ENCODE measurements at regions not wholly inside any gene's neighbourhood (a gene's known extent, or its start where the extent isn't known, plus 50 kb on each side); places are given as distances from the start of the nearest gene placed in this dataset.

- TF ChIP-seq CTCF (IDR thresholded peaks at IDR 0.05; ENCODE audit: low read depth, low read length, missing control alignments): no peak
- DNase-seq (ENCODE audit: extremely low read depth, low read depth): no peak
- no peak overlapping the region for H3K4me3 ChIP-seq (replicated peaks; ENCODE audit: low read depth, low read length)
These were observed 82.1 kb upstream of the SSTR1 start for GRCh38 chr14:38125481-38126037.

DNA sequence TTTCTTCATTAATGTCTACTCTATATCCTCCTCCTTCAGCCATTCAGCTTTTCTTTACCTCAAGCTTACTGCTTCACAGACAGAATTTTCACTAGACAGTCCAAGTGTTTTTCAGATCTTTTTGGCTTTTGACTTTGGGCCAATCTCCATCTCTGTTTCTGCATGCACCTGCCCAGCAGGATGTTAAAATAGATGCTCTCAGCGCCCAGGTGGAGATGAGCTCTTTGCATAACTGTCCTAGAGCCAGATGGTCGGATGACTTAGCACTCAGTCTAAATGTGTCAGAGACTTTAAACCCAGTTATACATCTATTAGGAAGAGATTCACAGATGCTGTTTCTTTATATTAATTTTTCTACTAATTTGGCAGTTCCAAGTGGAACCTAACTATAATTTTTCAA lies 80.3 kb upstream of the SSTR1 start:
- no peak for TF ChIP-seq CTCF (IDR thresholded peaks at IDR 0.05; ENCODE audit: low read depth, low read length, missing control alignments)
- DNase-seq (ENCODE audit: extremely low read depth, low read depth): no peak
- H3K4me3 ChIP-seq (replicated peaks; ENCODE audit: low read depth, low read length): no peak overlapping the region

GRCh38 chr14:38127784-38128183 lies 79.9 kb upstream of the SSTR1 start:
- no peak for TF ChIP-seq CTCF (IDR thresholded peaks at IDR 0.05; ENCODE audit: low read depth, low read length, missing control alignments)
- no peak for DNase-seq (ENCODE audit: extremely low read depth, low read depth)

DNA sequence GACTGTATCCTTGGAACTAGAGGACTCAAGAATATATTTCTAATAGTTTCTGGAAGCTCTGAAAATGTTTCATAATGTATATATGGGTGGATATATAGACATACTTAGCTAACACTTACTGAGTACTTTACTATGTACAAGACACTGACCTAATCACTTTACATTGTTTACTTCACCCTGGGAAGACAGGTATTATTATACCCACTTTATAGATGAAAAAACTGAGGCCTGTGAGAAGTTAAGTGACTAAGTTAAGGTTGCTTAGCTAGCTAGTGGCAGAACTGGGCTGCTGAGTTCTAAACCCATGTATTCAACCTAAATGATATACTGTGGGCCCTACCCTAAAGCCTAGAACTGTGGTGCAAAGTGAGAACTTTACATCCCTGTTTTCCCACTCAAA lies 79.1 kb upstream of the SSTR1 start:
- DNase-seq (ENCODE audit: extremely low read depth, low read depth): no peak
- no peak overlapping the region for H3K4me3 ChIP-seq (replicated peaks; ENCODE audit: low read depth, low read length)
- TF ChIP-seq CTCF (IDR thresholded peaks at IDR 0.05; ENCODE audit: low read depth, low read length, missing control alignments): no peak

More at GRCh38 chr14:38127784-38128183, 79.9 kb upstream of the SSTR1 start:
- H3K4me3 ChIP-seq (replicated peaks; ENCODE audit: low read depth, low read length): no peak overlapping the region

- H3K4me3 ChIP-seq (replicated peaks; ENCODE audit: low read depth, low read length): no peak overlapping the region
- no peak for TF ChIP-seq CTCF (IDR thresholded peaks at IDR 0.05; ENCODE audit: low read depth, low read length, missing control alignments)
- DNase-seq (ENCODE audit: extremely low read depth, low read depth): no peak
These were observed 78.5 kb upstream of the SSTR1 start for GRCh38 chr14:38129192-38129591.

DNA sequence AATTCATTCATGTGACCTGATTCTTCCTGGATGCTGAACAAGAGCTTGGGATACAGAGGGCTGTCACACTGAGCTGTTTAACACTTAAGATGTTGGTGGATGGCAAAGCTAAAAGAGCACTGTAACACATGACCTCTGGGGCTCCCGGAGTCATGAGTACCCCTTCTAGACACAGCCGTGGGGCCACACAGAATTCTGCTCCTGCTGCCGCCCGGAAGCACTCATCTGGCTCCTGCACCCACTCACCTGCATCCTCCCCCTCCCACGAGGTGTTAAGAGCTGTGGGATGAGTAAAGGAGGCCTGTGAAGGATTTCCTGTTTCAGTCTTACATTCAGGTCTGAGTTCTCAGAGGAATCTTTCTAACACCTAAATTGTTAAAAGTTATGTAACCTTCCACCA lies 78.0 kb upstream of the SSTR1 start:
- DNase-seq (ENCODE audit: extremely low read depth, low read depth): no peak
- TF ChIP-seq CTCF (IDR thresholded peaks at IDR 0.05; ENCODE audit: low read depth, low read length, missing control alignments): no peak
- H3K4me3 ChIP-seq (replicated peaks; ENCODE audit: low read depth, low read length): no peak overlapping the region

GRCh38 chr14:38134416-38135030 lies 73.2 kb upstream of the SSTR1 start:
- no peak for DNase-seq (ENCODE audit: extremely low read depth, low read depth)
- no peak overlapping the region for H3K4me3 ChIP-seq (replicated peaks; ENCODE audit: low read depth, low read length)
- no peak for TF ChIP-seq CTCF (IDR thresholded peaks at IDR 0.05; ENCODE audit: low read depth, low read length, missing control alignments)

All from HFF-Myc (cell line).